Sigmoid colon (tissue), 6 donors: ENCODE measurements at regions not wholly inside any gene's neighbourhood (a gene's known extent, or its start where the extent isn't known, plus 50 kb on each side); places are given as distances from the start of the nearest gene placed in this dataset.

Experiments used
- DNase-seq: peaks from one replicate; pipeline ENCODE4 v3.0.0-alpha.2; 2019
- H3K27ac ChIP-seq, 4 donors: fragments of 200-600 bp; sonication (generic); one replicate each; pipeline ENCODE4 v1.5.1; 2016 to 2019; ENCODE audit warnings: mild to moderate bottlenecking in 1 of 4
- H3K27me3 ChIP-seq, 3 donors: fragments of 200-600 bp; sonication (generic); one replicate each; pipeline ENCODE4 v1.5.1; 2019; ENCODE audit warnings: mild to moderate bottlenecking in 1 of 3
- H3K36me3 ChIP-seq, 4 donors: fragments of 200-600 bp; sonication (generic); one replicate each; pipeline ENCODE4 v1.5.1; 2016 to 2019
- H3K4me1 ChIP-seq, 4 donors: fragments of 200-600 bp; sonication (generic); one replicate each; pipeline ENCODE4 v1.5.1; 2017 to 2019
- H3K4me3 ChIP-seq, 4 donors: fragments of 200-600 bp; sonication (generic); one replicate each; pipeline ENCODE4 v1.5.1; 2017 to 2019; ENCODE audit warnings: mild to moderate bottlenecking in 2 of 4, moderate library complexity in 1 of 4
- H3K9me3 ChIP-seq, 4 donors: fragments of 200-600 bp in 3 of 4; sonication (generic) in 3 of 4; one replicate each; pipeline versions ENCODE4 v1.5.1 to v1.6.1; 2013 to 2019
- CTCF ChIP-seq, 4 experiments: fragments of 450-650 bp in 3 of 4; fragments of 200-600 bp in 1 of 4; IDR thresholded peaks; one replicate each; pipeline ENCODE4 v1.5.1; 2016 to 2019; ENCODE audit warnings: antibody characterized with exemption in 4 of 4, mild to moderate bottlenecking in 3 of 4, moderate library complexity in 2 of 4
- EP300 ChIP-seq, 4 donors: sonication (generic); formaldehyde crosslinking; IDR thresholded peaks; one replicate each; pipeline ENCODE4 v1.6.1; 2017; ENCODE audit warnings: antibody characterized with exemption in 4 of 4
- POLR2A ChIP-seq, 2 donors: fragments of 450-650 bp; IDR thresholded peaks; one replicate each; pipeline ENCODE4 v1.6.1; 2016; ENCODE audit warnings: antibody characterized with exemption in 2 of 2, mild to moderate bottlenecking in 2 of 2, moderate library complexity in 2 of 2
- POLR2AphosphoS5 ChIP-seq, 4 donors: sonication (generic); formaldehyde crosslinking; IDR thresholded peaks; one replicate each; pipeline ENCODE4 v1.6.1; 2017; ENCODE audit warnings: antibody characterized with exemption in 4 of 4
- WGBS, 2 donors: extraction: QIAGEN DNeasy Blood & Tissue Kit; methylation state at CpG; one replicate each; pipeline ENCODE4 v1.1.7; 2013; 5-methylcytosine and 5-hydroxymethylcytosine counted together
- intact Hi-C: fragments of 100-400 bp; cut with DNase I; formaldehyde crosslinking; loops from one replicate; pipeline ENCODE4 v1.15.1; 2023
- donor health status: healthy with polysubstance abuse.
- donor health status: healthy.

GRCh38 chr3:120526011-120526870, 69.9 kb upstream of the NDUFB4 start:
- Histone ChIP-seq H3K27me3 (no peaks in the 10 kb centered on the region), H3K27ac (no peak overlapping the region), H3K9me3 (no peaks in the 10 kb centered on the region), H3K36me3 (no peaks in the 10 kb centered on the region), H3K4me1 (no peaks in the 10 kb centered on the region), H3K4me3 (no peak overlapping the region)
- DNase-seq: no peak
- intact Hi-C loops: no loop called here
- no peak for TF ChIP-seq POLR2AphosphoS5 (IDR thresholded peaks at IDR 0.05)
- no peak for TF ChIP-seq EP300 (IDR thresholded peaks at IDR 0.05)
- TF ChIP-seq POLR2A (IDR thresholded peaks at IDR 0.05): no peak
- TF ChIP-seq CTCF (IDR thresholded peaks at IDR 0.05): no peak
- 79 to 88% methylated on average over 3 of the region's 3 CpGs for WGBS, 2 donors

- WGBS, 2 donors: 44 to 64% methylated on average over 5 of the region's 5 CpGs
- DNase-seq: no peak
- intact Hi-C loops: no loop called here
- H3K9me3 ChIP-seq: no peaks in the 10 kb centered on the region
- H3K27me3 ChIP-seq: no peaks in the 10 kb centered on the region
- H3K4me3 ChIP-seq: no peak overlapping the region
- no peaks in the 10 kb centered on the region for H3K4me1 ChIP-seq
- H3K36me3 ChIP-seq: no peaks in the 10 kb centered on the region
- H3K27ac ChIP-seq: no peak overlapping the region
- no peak for TF ChIP-seq POLR2AphosphoS5 (IDR thresholded peaks at IDR 0.05)
- TF ChIP-seq POLR2A (IDR thresholded peaks at IDR 0.05): no peak
- no peak for TF ChIP-seq EP300 (IDR thresholded peaks at IDR 0.05)
- no peak for TF ChIP-seq CTCF (IDR thresholded peaks at IDR 0.05)
Measured at GRCh38 chr3:120524171-120524923, 71.8 kb upstream of the NDUFB4 start.

- Histone ChIP-seq H3K4me3 (no peak overlapping the region), H3K27ac (no peak overlapping the region), H3K4me1 (peaks cover 0 to 19% (median 14%) of the 10 kb centered on the region in 4 donors), H3K36me3 (no peaks in the 10 kb centered on the region), H3K9me3 (no peaks in the 10 kb centered on the region), H3K27me3 (no peaks in the 10 kb centered on the region)
- DNase-seq: no peak
- 44 to 68% methylated on average over 6 of the region's 6 CpGs for WGBS, 2 donors
- intact Hi-C loops: no loop called here
- no peak for TF ChIP-seq POLR2AphosphoS5 (IDR thresholded peaks at IDR 0.05)
- TF ChIP-seq POLR2A (IDR thresholded peaks at IDR 0.05): no peak
- no peak for TF ChIP-seq CTCF (IDR thresholded peaks at IDR 0.05)
- TF ChIP-seq EP300 (IDR thresholded peaks at IDR 0.05): no peak
Measured at GRCh38 chr3:120516136-120516535, 65.3 kb upstream of the FSTL1 start.

GRCh38 chr3:120512655-120513054, 61.9 kb upstream of the FSTL1 start:
- DNase-seq: no peak
- no peaks in the 10 kb centered on the region for H3K36me3 ChIP-seq
- H3K4me3 ChIP-seq: no peak overlapping the region
- H3K9me3 ChIP-seq: no peaks in the 10 kb centered on the region
- intact Hi-C loops: no loop called here
- peak overlapping the region in 1 of 4 donors; percentile 18 for H3K27ac ChIP-seq
- no peaks in the 10 kb centered on the region for H3K27me3 ChIP-seq
- WGBS, 2 donors: 72 to 83% methylated on average over 2 of the region's 2 CpGs
- peaks cover 0 to 20% (median 14%) of the 10 kb centered on the region in 4 donors for H3K4me1 ChIP-seq
- TF ChIP-seq EP300 (IDR thresholded peaks at IDR 0.05): no peak
- TF ChIP-seq POLR2A (IDR thresholded peaks at IDR 0.05): no peak
- TF ChIP-seq CTCF (IDR thresholded peaks at IDR 0.05): no peak
- peak in 3 of 4 donors; percentile 6 to 64 (median 60) for TF ChIP-seq POLR2AphosphoS5 (IDR thresholded peaks at IDR 0.05)
